Endothelial cell of umbilical vein (primary cell): ENCODE measurements at regions not wholly inside any gene's neighbourhood (a gene's known extent, or its start where the extent isn't known, plus 50 kb on each side); places are given as distances from the start of the nearest gene placed in this dataset.

Source experiments
- BruUV-seq: library from RNA; stranded (reverse); fragments of 400-500 nt; replicated peaks from 2 replicates; lab custom pipeline; 2021; lab: Mats Ljungman, UMichigan
- CTCF ChIA-PET: fragments of 300-600, 350-600 bp; sonication (Branson Sonifier 250); formaldehyde crosslinking; loops from one replicate; lab custom pipeline; 2021; ENCODE audit warnings: antibody characterized with exemption, inconsistent platforms; lab: Charles Lee
- POLR2A ChIA-PET: fragments of 300-600, 350-600 bp; sonication (Branson Sonifier 250); formaldehyde crosslinking; loops from one replicate; lab custom pipeline; 2021; ENCODE audit warnings: antibody characterized with exemption, inconsistent platforms; lab: Charles Lee
- DNase-seq: peaks from one replicate; pipeline ENCODE4 v3.0.0-alpha.2; 2011; ENCODE audit warnings: low read depth, low spot score
- FAIRE-seq: peaks from 2 replicates; lab custom pipeline; 2011; peaks lifted over from hg19 to GRCh38; lab: Jason Lieb, UNC
- H2AFZ ChIP-seq: 2 replicates; pipeline ENCODE4 v1.6.0; 2012; ENCODE audit warnings: low read depth, low read length, control low read depth, inconsistent platforms
- H3K27ac ChIP-seq: 2 replicates; pipeline ENCODE4 v1.5.1; 2011; ENCODE audit warnings: low read depth, mild to moderate bottlenecking, control low read depth, low read length, moderate library complexity; ENCODE audit not compliant: insufficient read depth
- H3K27me3 ChIP-seq, 2 experiments: 2 replicates each; pipeline versions ENCODE4 v1.6.0 to v1.6.1; 2011; ENCODE audit warnings: low read length in 2 of 2, mixed read lengths in 1 of 2; ENCODE audit not compliant: control insufficient read depth in 2 of 2, insufficient read depth in 2 of 2
- H3K36me3 ChIP-seq, 2 experiments: 2 replicates in 1 of 2; 3 replicates in 1 of 2; pipeline ENCODE4 v1.5.1; 2011; ENCODE audit warnings: low read length in 2 of 2, mild to moderate bottlenecking in 1 of 2, moderate library complexity in 1 of 2; ENCODE audit not compliant: control insufficient read depth in 2 of 2, insufficient read depth in 2 of 2; ENCODE audit errors: extremely low read depth in 1 of 2
- H3K4me1 ChIP-seq: 3 replicates; pipeline ENCODE4 v1.5.1; 2011; ENCODE audit warnings: mild to moderate bottlenecking, low read length; ENCODE audit not compliant: control insufficient read depth, insufficient read depth; ENCODE audit errors: extremely low read depth
- H3K4me2 ChIP-seq: 2 replicates; pipeline ENCODE4 v1.6.1; 2011; ENCODE audit warnings: low read length, control low read depth, mixed read lengths; ENCODE audit not compliant: insufficient read depth
- H3K4me3 ChIP-seq, 3 experiments: fragments of 200-600 bp in 1 of 3; sonication (generic), shearing (Covaris generic) in 1 of 3; replicated peaks in 1 of 3; 2 replicates each; pipeline ENCODE4 v1.5.1; 2011 to 2016; ENCODE audit warnings: control low read depth in 3 of 3, low read length in 3 of 3, mild to moderate bottlenecking in 2 of 3, inconsistent platforms in 1 of 3, low read depth in 1 of 3, moderate library complexity in 1 of 3; ENCODE audit not compliant: insufficient read depth in 1 of 3
- H3K79me2 ChIP-seq: 2 replicates; pipeline ENCODE4 v1.6.0; 2012; ENCODE audit warnings: low read length, inconsistent platforms; ENCODE audit not compliant: control insufficient read depth, insufficient read depth
- H3K9ac ChIP-seq: replicated peaks from 2 replicates; pipeline ENCODE3; 2011; ENCODE audit warnings: low read length, control low read depth; ENCODE audit not compliant: insufficient read depth; ENCODE audit errors: extremely low read depth
- H3K9me1 ChIP-seq: replicated peaks from 3 replicates; pipeline ENCODE4 v1.6.0; 2011; ENCODE audit warnings: mild to moderate bottlenecking, low read length; ENCODE audit not compliant: control insufficient read depth, insufficient read depth; ENCODE audit errors: extremely low read depth
- H3K9me3 ChIP-seq: replicated peaks from 2 replicates; pipeline ENCODE4 v1.5.1; 2012; ENCODE audit warnings: low read length, inconsistent platforms; ENCODE audit not compliant: control insufficient read depth, insufficient read depth
- H4K20me1 ChIP-seq: replicated peaks from 2 replicates; pipeline ENCODE3; 2011; ENCODE audit warnings: mild to moderate bottlenecking, low read length; ENCODE audit not compliant: control insufficient read depth, insufficient read depth; ENCODE audit errors: extremely low read depth
- EZH2 ChIP-seq: IDR thresholded peaks from 2 replicates; pipeline ENCODE4 v1.6.1; 2012; ENCODE audit warnings: borderline replicate concordance, low read depth, mild to moderate bottlenecking, moderate library complexity, low read length, inconsistent platforms; ENCODE audit not compliant: severe bottlenecking
- FOS ChIP-seq: IDR thresholded peaks from 2 replicates; pipeline ENCODE4 v1.6.1; 2011; ENCODE audit warnings: mild to moderate bottlenecking, low read length, moderate library complexity, borderline replicate concordance; ENCODE audit not compliant: insufficient read depth
- GATA2 ChIP-seq: IDR thresholded peaks from 2 replicates; pipeline ENCODE4 v1.7.0; 2011; ENCODE audit warnings: low read depth, mild to moderate bottlenecking, moderate library complexity, mixed read lengths, low read length; ENCODE audit not compliant: insufficient read length, insufficient read depth
- JUN ChIP-seq: IDR thresholded peaks from 2 replicates; pipeline ENCODE4 v1.6.1; 2011; ENCODE audit warnings: borderline replicate concordance, low read depth; ENCODE audit not compliant: insufficient read length, insufficient read depth
- MYC ChIP-seq: IDR thresholded peaks from one replicate; pipeline ENCODE4 v1.6.1; 2011; ENCODE audit warnings: mild to moderate bottlenecking, low read depth, low read length
- POLR2A ChIP-seq: IDR thresholded peaks from 2 replicates; pipeline ENCODE4 v1.6.1; 2012; ENCODE audit warnings: low read depth, mild to moderate bottlenecking, control low read depth, low read length
- POLR2AphosphoS5 ChIP-seq: IDR thresholded peaks from 2 replicates; pipeline ENCODE4 v1.6.1; 2012; ENCODE audit warnings: low read depth, mild to moderate bottlenecking, control low read depth, low read length, moderate library complexity; ENCODE audit not compliant: insufficient read depth
- dilution Hi-C: fragments of 300-500 bp; cut with MboI; formaldehyde crosslinking; loops from one replicate; pipeline ENCODE4 v1.15.0; 2019; ENCODE audit warnings: low sequenced_read_pairs; ENCODE audit not compliant: extremely low pct_ligation_motif_present
- intact Hi-C: fragments of 100-400 bp; cut with micrococcal nuclease; formaldehyde crosslinking; loops from one replicate; pipeline ENCODE4 v1.10.0; 2022
- TF ChIP-seq, protein P1 (sequence below): IDR thresholded peaks from 2 replicates; pipeline ENCODE4 v1.6.1; 2011; ENCODE audit not compliant: insufficient read depth, insufficient read length
- TF ChIP-seq, protein P2 (sequence below), 2 donors: IDR thresholded peaks; 1 replicate in 1 of 2; 2 replicates in 1 of 2; pipeline ENCODE4 v1.5.1; 2011; ENCODE audit warnings: low read length in 2 of 2, mild to moderate bottlenecking in 2 of 2, moderate library complexity in 2 of 2, control low read depth in 1 of 2, inconsistent platforms in 1 of 2, low read depth in 1 of 2; ENCODE audit not compliant: insufficient read depth in 1 of 2; ENCODE audit errors: extremely low read depth in 1 of 2

DNA sequence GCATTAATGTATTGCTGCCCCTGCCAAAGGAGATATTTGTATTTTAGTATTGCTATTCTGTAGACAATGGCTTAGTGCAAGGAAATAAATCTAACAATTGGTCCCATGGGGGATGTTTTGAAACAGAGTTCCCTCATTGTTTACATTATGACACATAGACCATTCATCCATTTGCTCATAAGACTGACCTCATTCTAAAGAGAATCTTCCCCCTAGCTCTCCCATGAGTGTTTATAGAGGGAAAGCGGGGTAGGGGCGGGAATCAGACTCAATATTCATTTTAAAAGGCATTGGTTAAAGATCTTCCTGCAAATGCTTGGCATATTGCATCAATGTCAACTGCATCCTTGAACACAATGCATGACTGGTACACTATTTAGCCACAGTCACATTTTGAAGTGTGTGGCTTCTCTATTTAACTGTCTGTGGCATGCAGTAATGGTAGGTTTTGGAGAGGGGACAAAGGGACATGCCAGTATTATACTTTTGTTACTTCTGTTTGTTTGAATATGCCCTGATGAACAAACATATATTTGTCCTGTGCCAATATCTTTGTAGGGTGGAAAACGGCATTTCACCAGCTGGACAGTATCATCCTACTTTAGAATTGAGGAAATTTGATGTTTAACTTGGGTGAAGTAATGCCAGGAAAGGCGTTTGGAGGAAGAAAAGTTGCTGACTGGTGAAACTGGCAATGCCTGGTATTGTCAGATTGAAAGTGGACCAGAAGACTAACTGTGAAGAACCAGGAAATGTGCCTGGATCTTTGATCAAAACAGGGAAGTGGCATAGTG is 84.1 kb upstream of the MEGF10 start:
- intact Hi-C loops (loop anchor here (1.0 to 5.0 kb wide), 3 partner anchors 23 to 176 kb away; partner anchors contain the start of genes C5orf63 and MARCHF3), dilution Hi-C loops (no loop called here)
- CTCF ChIA-PET: interaction anchor here (1.0 kb wide), 1 partner anchor 24 kb away, joined by 3 read pairs; no protein-coding TSS in a partner anchor
- H3K4me2 ChIP-seq: peak overlapping the region; percentile 7
- peak; percentile 95 for DNase-seq
- peak overlapping the region; percentile 34 for H2AFZ ChIP-seq
- H3K9me1 ChIP-seq: no peaks in the 10 kb centered on the region
- no peaks in the 10 kb centered on the region for H3K36me3 ChIP-seq
- no TSS peak for BruUV-seq
- H3K79me2 ChIP-seq: no peaks in the 10 kb centered on the region
- peak overlapping the region; percentile 58 for H3K27ac ChIP-seq
- no peaks in the 10 kb centered on the region for H4K20me1 ChIP-seq
- no peak for TF ChIP-seq MYC
- peak; percentile 65 for TF ChIP-seq POLR2AphosphoS5
- peak; percentile 98 for TF ChIP-seq JUN
- TF ChIP-seq FOS: peak; percentile 98
- H3K4me1 ChIP-seq: peaks cover 18% of the 10 kb centered on the region
- peak; percentile 94 for FAIRE-seq
- H3K4me3 ChIP-seq: no peak overlapping the region
- POLR2A ChIA-PET: no interaction called here
- no peaks in the 10 kb centered on the region for H3K9me3 ChIP-seq
- H3K27me3 ChIP-seq: peaks cover 0 to 2% of the 10 kb centered on the region in 2 experiments
- H3K9ac ChIP-seq: peak overlapping the region; percentile 44

DNA sequence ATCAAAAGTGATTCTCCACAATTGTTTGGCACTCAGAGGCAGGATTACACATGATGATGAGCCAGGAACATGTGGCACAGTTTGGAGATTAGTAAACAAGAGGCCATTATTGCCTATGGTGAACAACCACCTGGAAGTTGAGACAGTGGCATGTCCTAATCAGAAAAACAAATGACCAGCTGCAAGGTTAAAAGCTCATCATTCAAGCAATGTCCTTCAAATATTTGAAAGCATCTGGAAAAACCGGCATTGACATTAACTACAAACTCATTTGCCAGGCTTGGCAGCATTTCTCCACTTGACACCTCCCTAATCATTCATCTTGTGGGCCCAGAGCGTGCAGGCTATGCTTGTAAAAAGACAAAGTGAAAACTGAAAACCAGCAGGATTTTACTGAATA is 80.6 kb upstream of the MEGF10 start:
- DNase-seq (no peak), FAIRE-seq (no peak)
- CTCF ChIA-PET: no interaction called here
- Histone ChIP-seq H3K4me2 (no peak overlapping the region), H3K36me3 (no peaks in the 10 kb centered on the region), H3K9me3 (no peaks in the 10 kb centered on the region), H3K27me3 (peaks cover 0 to 2% of the 10 kb centered on the region in 2 experiments), H4K20me1 (no peaks in the 10 kb centered on the region), H3K9me1 (no peaks in the 10 kb centered on the region), H3K27ac (no peak overlapping the region), H3K9ac (no peak overlapping the region), H2AFZ (no peak overlapping the region), H3K4me1 (peaks cover 18% of the 10 kb centered on the region), H3K79me2 (no peaks in the 10 kb centered on the region), H3K4me3 (no peak overlapping the region)
- dilution Hi-C loops: no loop called here
- BruUV-seq: no TSS peak
- intact Hi-C loops: no loop called here
- POLR2A ChIA-PET: no interaction called here
- no peak for TF ChIP-seq EZH2
- no peak for TF ChIP-seq FOS
- no peak for TF ChIP-seq GATA2
- TF ChIP-seq MYC: no peak
- TF ChIP-seq, protein P1, sequence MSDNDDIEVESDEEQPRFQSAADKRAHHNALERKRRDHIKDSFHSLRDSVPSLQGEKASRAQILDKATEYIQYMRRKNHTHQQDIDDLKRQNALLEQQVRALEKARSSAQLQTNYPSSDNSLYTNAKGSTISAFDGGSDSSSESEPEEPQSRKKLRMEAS: no peak
- no peak for TF ChIP-seq JUN
- TF ChIP-seq, protein P2, sequence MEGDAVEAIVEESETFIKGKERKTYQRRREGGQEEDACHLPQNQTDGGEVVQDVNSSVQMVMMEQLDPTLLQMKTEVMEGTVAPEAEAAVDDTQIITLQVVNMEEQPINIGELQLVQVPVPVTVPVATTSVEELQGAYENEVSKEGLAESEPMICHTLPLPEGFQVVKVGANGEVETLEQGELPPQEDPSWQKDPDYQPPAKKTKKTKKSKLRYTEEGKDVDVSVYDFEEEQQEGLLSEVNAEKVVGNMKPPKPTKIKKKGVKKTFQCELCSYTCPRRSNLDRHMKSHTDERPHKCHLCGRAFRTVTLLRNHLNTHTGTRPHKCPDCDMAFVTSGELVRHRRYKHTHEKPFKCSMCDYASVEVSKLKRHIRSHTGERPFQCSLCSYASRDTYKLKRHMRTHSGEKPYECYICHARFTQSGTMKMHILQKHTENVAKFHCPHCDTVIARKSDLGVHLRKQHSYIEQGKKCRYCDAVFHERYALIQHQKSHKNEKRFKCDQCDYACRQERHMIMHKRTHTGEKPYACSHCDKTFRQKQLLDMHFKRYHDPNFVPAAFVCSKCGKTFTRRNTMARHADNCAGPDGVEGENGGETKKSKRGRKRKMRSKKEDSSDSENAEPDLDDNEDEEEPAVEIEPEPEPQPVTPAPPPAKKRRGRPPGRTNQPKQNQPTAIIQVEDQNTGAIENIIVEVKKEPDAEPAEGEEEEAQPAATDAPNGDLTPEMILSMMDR (IDR thresholded peaks at IDR 0.05; ENCODE audit: extremely low read depth in 1 of 2, insufficient read depth in 1 of 2, low read depth in 1 of 2, low read length in 2 of 2): no peak
- TF ChIP-seq POLR2AphosphoS5: no peak
- no peak for TF ChIP-seq POLR2A
